Stomach (tissue), 4 donors: ENCODE measurements at regions not wholly inside any gene's neighbourhood (a gene's known extent, or its start where the extent isn't known, plus 50 kb on each side); places are given as distances from the start of the nearest gene placed in this dataset.

ENCODE experiments used
- EP300 ChIP-seq: sonication (generic); formaldehyde crosslinking; IDR thresholded peaks from one replicate; pipeline ENCODE4 v1.6.1; 2017; ENCODE audit warnings: antibody characterized with exemption
- POLR2A ChIP-seq, 4 donors: fragments of 450-650 bp; IDR thresholded peaks; one replicate each; pipeline ENCODE4 v1.6.1; 2016; ENCODE audit warnings: antibody characterized with exemption in 4 of 4, control low read depth in 2 of 4, mild to moderate bottlenecking in 1 of 4, moderate library complexity in 1 of 4
- POLR2AphosphoS5 ChIP-seq, 3 donors: sonication (generic); formaldehyde crosslinking; IDR thresholded peaks; one replicate each; pipeline ENCODE4 v1.6.1; 2016; ENCODE audit warnings: antibody characterized with exemption in 3 of 3
- TF ChIP-seq, protein P1 (sequence below), 7 experiments: fragments of 450-650 bp in 4 of 7; fragments of 200-600 bp in 3 of 7; sonication (generic) in 3 of 7; IDR thresholded peaks; one replicate each; pipeline ENCODE4 v1.5.1; 2016 to 2019; ENCODE audit warnings: antibody characterized with exemption in 7 of 7, control low read depth in 2 of 7, mild to moderate bottlenecking in 1 of 7

DNA sequence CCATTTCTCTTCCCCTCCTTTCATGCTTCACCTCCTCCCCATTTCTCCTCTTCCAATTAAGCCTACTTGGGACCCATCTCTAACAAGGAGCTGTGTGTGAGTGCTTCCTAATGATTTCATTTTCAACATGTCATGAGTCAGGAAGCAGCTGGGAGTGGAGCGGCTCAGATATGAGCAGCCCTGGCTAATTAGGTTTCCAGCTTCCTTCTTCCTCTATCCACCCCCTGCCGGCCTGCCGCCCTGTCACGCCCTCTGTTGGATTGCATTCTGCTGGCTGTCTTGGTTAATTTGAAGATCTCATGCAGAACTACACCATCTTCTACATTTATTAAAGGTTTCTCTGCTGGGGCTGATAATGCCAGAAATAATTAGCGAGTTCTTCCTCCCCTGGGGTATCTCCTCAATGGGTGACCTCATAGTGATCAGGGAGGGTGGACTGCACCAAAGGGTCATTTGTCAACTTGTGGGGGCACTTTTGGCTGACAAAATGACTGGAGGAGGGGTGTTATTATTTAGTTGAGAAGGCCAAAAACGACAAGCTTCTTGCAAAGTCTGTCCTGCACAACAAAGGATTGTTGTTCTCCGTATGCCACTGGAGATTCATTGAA is 300.9 kb upstream of the SRRM4 start:
- TF ChIP-seq, protein P1, sequence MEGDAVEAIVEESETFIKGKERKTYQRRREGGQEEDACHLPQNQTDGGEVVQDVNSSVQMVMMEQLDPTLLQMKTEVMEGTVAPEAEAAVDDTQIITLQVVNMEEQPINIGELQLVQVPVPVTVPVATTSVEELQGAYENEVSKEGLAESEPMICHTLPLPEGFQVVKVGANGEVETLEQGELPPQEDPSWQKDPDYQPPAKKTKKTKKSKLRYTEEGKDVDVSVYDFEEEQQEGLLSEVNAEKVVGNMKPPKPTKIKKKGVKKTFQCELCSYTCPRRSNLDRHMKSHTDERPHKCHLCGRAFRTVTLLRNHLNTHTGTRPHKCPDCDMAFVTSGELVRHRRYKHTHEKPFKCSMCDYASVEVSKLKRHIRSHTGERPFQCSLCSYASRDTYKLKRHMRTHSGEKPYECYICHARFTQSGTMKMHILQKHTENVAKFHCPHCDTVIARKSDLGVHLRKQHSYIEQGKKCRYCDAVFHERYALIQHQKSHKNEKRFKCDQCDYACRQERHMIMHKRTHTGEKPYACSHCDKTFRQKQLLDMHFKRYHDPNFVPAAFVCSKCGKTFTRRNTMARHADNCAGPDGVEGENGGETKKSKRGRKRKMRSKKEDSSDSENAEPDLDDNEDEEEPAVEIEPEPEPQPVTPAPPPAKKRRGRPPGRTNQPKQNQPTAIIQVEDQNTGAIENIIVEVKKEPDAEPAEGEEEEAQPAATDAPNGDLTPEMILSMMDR (IDR thresholded peaks at IDR 0.05), result no peak
- TF ChIP-seq POLR2A (IDR thresholded peaks at IDR 0.05) (no peak), POLR2AphosphoS5 (IDR thresholded peaks at IDR 0.05) (no peak), EP300 (no peak)
